ENCODE measurements at regions not wholly inside any gene's neighbourhood (a gene's known extent, or its start where the extent isn't known, plus 50 kb on each side); places are given as distances from the start of the nearest gene placed in this dataset.

GRCh38 chr5:91240175-91240574 lies 142.9 kb downstream of the ARRDC3 start:
- TF ChIP-seq ZNF274 (IDR thresholded peaks at IDR 0.05; ENCODE audit: low read depth, low read length), result no peak
- no peak overlapping the region for H3K4me3 ChIP-seq (ENCODE audit: low read length)

GRCh38 chr5:91235271-91235694 lies 147.8 kb downstream of the ARRDC3 start:
- no peak overlapping the region for H3K4me3 ChIP-seq (ENCODE audit: low read length)
- no peak for TF ChIP-seq ZNF274 (IDR thresholded peaks at IDR 0.05; ENCODE audit: low read depth, low read length)

- no peak for TF ChIP-seq ZNF274 (IDR thresholded peaks at IDR 0.05; ENCODE audit: low read depth, low read length)
- no peak overlapping the region for H3K4me3 ChIP-seq (ENCODE audit: low read length)
These were observed 150.6 kb downstream of the ARRDC3 start for GRCh38 chr5:91232523-91232922.

GRCh38 chr5:91229031-91229727 lies 153.9 kb downstream of the ARRDC3 start:
- H3K4me3 ChIP-seq (ENCODE audit: low read length), result no peak overlapping the region
- TF ChIP-seq ZNF274 (IDR thresholded peaks at IDR 0.05; ENCODE audit: low read depth, low read length), result no peak

- TF ChIP-seq ZNF274 (IDR thresholded peaks at IDR 0.05; ENCODE audit: low read depth, low read length), result no peak
- H3K4me3 ChIP-seq (ENCODE audit: low read length), result no peak overlapping the region
These were observed 154.9 kb downstream of the ARRDC3 start for GRCh38 chr5:91228188-91228587.

- H3K4me3 ChIP-seq (ENCODE audit: low read length), result no peak overlapping the region
- no peak for TF ChIP-seq ZNF274 (IDR thresholded peaks at IDR 0.05; ENCODE audit: low read depth, low read length)
These were observed 157.1 kb downstream of the ARRDC3 start for GRCh38 chr5:91225848-91226686.

GRCh38 chr5:91224969-91225368 lies 158.1 kb downstream of the ARRDC3 start:
- no peak for TF ChIP-seq ZNF274 (IDR thresholded peaks at IDR 0.05; ENCODE audit: low read depth, low read length)
- H3K4me3 ChIP-seq (ENCODE audit: low read length), result no peak overlapping the region

- TF ChIP-seq ZNF274 (IDR thresholded peaks at IDR 0.05; ENCODE audit: low read depth, low read length), result no peak
- no peak overlapping the region for H3K4me3 ChIP-seq (ENCODE audit: low read length)
These were observed 158.7 kb downstream of the ARRDC3 start for GRCh38 chr5:91224456-91224855.

- no peak for TF ChIP-seq ZNF274 (IDR thresholded peaks at IDR 0.05; ENCODE audit: low read depth, low read length)
- H3K4me3 ChIP-seq (ENCODE audit: low read length), result no peak overlapping the region
These were observed 159.2 kb downstream of the ARRDC3 start for GRCh38 chr5:91223886-91224285.

GRCh38 chr5:91222482-91222881 lies 160.6 kb downstream of the ARRDC3 start:
- no peak overlapping the region for H3K4me3 ChIP-seq (ENCODE audit: low read length)
- TF ChIP-seq ZNF274 (IDR thresholded peaks at IDR 0.05; ENCODE audit: low read depth, low read length), result no peak

GRCh38 chr5:91221917-91222316 lies 161.2 kb downstream of the ARRDC3 start:
- no peak for TF ChIP-seq ZNF274 (IDR thresholded peaks at IDR 0.05; ENCODE audit: low read depth, low read length)

GRCh38 chr5:91219803-91220371 lies 163.2 kb downstream of the ARRDC3 start:
- no peak for TF ChIP-seq ZNF274 (IDR thresholded peaks at IDR 0.05; ENCODE audit: low read depth, low read length)
- no peak overlapping the region for H3K4me3 ChIP-seq (ENCODE audit: low read length)

More at GRCh38 chr5:91221917-91222316, 161.2 kb downstream of the ARRDC3 start:
- H3K4me3 ChIP-seq (ENCODE audit: low read length), result no peak overlapping the region

GRCh38 chr5:91219091-91219802 lies 163.9 kb downstream of the ARRDC3 start:
- no peak for TF ChIP-seq ZNF274 (IDR thresholded peaks at IDR 0.05; ENCODE audit: low read depth, low read length)
- H3K4me3 ChIP-seq (ENCODE audit: low read length), result no peak overlapping the region

- H3K4me3 ChIP-seq (ENCODE audit: low read length), result no peak overlapping the region
- no peak for TF ChIP-seq ZNF274 (IDR thresholded peaks at IDR 0.05; ENCODE audit: low read depth, low read length)
These were observed 165.3 kb downstream of the ARRDC3 start for GRCh38 chr5:91217859-91218258.
